K562 (cell line): ENCODE measurements at regions not wholly inside any gene's neighbourhood (a gene's known extent, or its start where the extent isn't known, plus 50 kb on each side); places are given as distances from the start of the nearest gene placed in this dataset.

Experiments
- ATF1 ChIP-seq, 2 experiments: fragments of 450-650 bp in 1 of 2; IDR thresholded peaks; 2 replicates each; pipeline ENCODE4 v1.6.1; 2016; ENCODE audit warnings: missing compliant biosample characterization in 1 of 2, missing genetic modification characterization in 1 of 2
- TEAD2 ChIP-seq: fragments of 450-650 bp; IDR thresholded peaks from 2 replicates; pipeline ENCODE4 v1.6.1; 2016; ENCODE audit warnings: missing genetic modification characterization, control low read depth, missing compliant biosample characterization
- ZNF699 ChIP-seq: fragments of 250-450 bp; sonication (Bioruptor Pico); IDR thresholded peaks from 2 replicates; pipeline ENCODE4 v1.8.0; 2021; ENCODE audit warnings: mild to moderate bottlenecking, moderate library complexity; ENCODE audit not compliant: insufficient replicate concordance
- TF ChIP-seq, protein P1 (sequence below), 2 experiments: fragments of 450-650 bp in 1 of 2; sonication (generic) in 1 of 2; formaldehyde crosslinking in 1 of 2; IDR thresholded peaks; 2 replicates each; pipeline versions ENCODE4 v1.7.1 to v1.9.0; 2016 to 2022; ENCODE audit warnings: inconsistent platforms in 1 of 2, mild to moderate bottlenecking in 1 of 2, missing genetic modification reagents in 1 of 2
- TF ChIP-seq, protein P2 (sequence below): fragments of 450-650 bp; IDR thresholded peaks from 2 replicates; pipeline ENCODE4 v1.6.1; 2016

DNA sequence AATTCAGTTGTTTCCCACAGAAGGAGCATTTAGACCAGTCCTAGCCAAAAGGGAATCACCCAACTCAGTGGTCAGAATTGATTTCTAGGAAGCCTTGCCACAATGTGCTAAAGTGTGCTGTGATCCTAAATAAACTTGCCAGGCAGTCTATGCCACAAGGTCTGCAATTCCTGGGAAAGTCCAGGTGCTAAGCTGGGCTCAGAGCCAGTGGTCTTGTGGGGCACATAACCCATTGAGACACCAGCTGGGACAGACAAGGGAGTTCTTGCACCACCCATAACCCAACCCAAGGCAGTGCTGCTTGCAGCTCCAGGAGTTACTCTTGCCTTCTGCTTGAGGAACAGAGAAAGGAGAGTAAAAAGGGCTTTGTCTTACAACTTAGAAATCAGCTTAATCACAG lies 489.5 kb upstream of the SPRY2 start (continued):
- TF ChIP-seq, protein P1, sequence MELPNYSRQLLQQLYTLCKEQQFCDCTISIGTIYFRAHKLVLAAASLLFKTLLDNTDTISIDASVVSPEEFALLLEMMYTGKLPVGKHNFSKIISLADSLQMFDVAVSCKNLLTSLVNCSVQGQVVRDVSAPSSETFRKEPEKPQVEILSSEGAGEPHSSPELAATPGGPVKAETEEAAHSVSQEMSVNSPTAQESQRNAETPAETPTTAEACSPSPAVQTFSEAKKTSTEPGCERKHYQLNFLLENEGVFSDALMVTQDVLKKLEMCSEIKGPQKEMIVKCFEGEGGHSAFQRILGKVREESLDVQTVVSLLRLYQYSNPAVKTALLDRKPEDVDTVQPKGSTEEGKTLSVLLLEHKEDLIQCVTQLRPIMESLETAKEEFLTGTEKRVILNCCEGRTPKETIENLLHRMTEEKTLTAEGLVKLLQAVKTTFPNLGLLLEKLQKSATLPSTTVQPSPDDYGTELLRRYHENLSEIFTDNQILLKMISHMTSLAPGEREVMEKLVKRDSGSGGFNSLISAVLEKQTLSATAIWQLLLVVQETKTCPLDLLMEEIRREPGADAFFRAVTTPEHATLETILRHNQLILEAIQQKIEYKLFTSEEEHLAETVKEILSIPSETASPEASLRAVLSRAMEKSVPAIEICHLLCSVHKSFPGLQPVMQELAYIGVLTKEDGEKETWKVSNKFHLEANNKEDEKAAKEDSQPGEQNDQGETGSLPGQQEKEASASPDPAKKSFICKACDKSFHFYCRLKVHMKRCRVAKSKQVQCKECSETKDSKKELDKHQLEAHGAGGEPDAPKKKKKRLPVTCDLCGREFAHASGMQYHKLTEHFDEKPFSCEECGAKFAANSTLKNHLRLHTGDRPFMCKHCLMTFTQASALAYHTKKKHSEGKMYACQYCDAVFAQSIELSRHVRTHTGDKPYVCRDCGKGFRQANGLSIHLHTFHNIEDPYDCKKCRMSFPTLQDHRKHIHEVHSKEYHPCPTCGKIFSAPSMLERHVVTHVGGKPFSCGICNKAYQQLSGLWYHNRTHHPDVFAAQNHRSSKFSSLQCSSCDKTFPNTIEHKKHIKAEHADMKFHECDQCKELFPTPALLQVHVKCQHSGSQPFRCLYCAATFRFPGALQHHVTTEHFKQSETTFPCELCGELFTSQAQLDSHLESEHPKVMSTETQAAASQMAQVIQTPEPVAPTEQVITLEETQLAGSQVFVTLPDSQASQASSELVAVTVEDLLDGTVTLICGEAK (IDR thresholded peaks at IDR 0.05): no peak
- TF ChIP-seq, protein P1 (CRISPR knock-in tag; IDR thresholded peaks at IDR 0.05): no peak
- 0 out of 2 replicates have a peak, but pooled peaks have one; percentile 6 for TF ChIP-seq ATF1 (CRISPR knock-in tag; IDR thresholded peaks at IDR 0.05)
- no peak for TF ChIP-seq ATF1 (tag; IDR thresholded peaks at IDR 0.05)
- TF ChIP-seq ZNF699 (CRISPR knock-in tag): no peak
- TF ChIP-seq, protein P2, sequence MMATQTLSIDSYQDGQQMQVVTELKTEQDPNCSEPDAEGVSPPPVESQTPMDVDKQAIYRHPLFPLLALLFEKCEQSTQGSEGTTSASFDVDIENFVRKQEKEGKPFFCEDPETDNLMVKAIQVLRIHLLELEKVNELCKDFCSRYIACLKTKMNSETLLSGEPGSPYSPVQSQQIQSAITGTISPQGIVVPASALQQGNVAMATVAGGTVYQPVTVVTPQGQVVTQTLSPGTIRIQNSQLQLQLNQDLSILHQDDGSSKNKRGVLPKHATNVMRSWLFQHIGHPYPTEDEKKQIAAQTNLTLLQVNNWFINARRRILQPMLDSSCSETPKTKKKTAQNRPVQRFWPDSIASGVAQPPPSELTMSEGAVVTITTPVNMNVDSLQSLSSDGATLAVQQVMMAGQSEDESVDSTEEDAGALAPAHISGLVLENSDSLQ: no peak
- 0 out of 2 replicates have a peak, but pooled peaks have one; percentile 27 for TF ChIP-seq TEAD2 (tag)
